K562 (cell line): ENCODE measurements at regions not wholly inside any gene's neighbourhood (a gene's known extent, or its start where the extent isn't known, plus 50 kb on each side); places are given as distances from the start of the nearest gene placed in this dataset.
A peak's percentile ranks its signal among the peaks of the same experiment; 100 is the strongest.

Experiments
- ATAC-seq: fragments of 200-7000 bp; cut with Tn5 transposase; 3 replicates; pipeline ENCODE4 v1.9.1; 2020; ENCODE audit warnings: moderate library complexity
- BruUV-seq: library from RNA; stranded (reverse); fragments of 400-500 nt; replicated peaks from 2 replicates; lab custom pipeline; 2021; lab: Mats Ljungman, UMichigan
- CTCF ChIA-PET: fragments of 300-600 bp; formaldehyde crosslinking; extraction: SDS; loops from one replicate; lab custom pipeline; 2021; ENCODE audit warnings: low intra/inter-chr PET ratio; lab: Yijun Ruan, JAX
- POLR2A ChIA-PET: fragments of 300-600, 350-650 bp; sonication (Branson Sonifier 250); formaldehyde crosslinking; extraction: SDS; loops from one replicate; lab custom pipeline; 2021; ENCODE audit warnings: antibody characterized with exemption, inconsistent platforms; lab: Yijun Ruan, JAX
- DNase-seq, 4 experiments: peaks; one replicate each; pipeline versions ENCODE4 v3.0.0 to v3.0.0-alpha.2; 2011 to 2018; ENCODE audit warnings: low spot score in 3 of 4, mixed read lengths in 3 of 4; ENCODE audit errors: extremely low read depth in 1 of 4
- FAIRE-seq: peaks from 2 replicates; lab custom pipeline; 2011; peaks lifted over from hg19 to GRCh38; lab: Jason Lieb, UNC
- H2AFZ ChIP-seq: 2 replicates; pipeline ENCODE4 v1.6.0; 2011; ENCODE audit warnings: low read depth, low read length, control low read depth, inconsistent platforms
- H3K27ac ChIP-seq: fragments of 200-600 bp; 3 replicates; pipeline ENCODE4 v1.8.0; 2011; ENCODE audit warnings: low read depth, mild to moderate bottlenecking, control low read depth, inconsistent platforms, low read length, moderate library complexity, mixed read lengths; ENCODE audit errors: extremely low read depth
- H3K27me3 ChIP-seq, 2 experiments: fragments of 300-600 bp in 1 of 2; 2 replicates in 1 of 2; 3 replicates in 1 of 2; pipeline versions ENCODE4 v1.6.0 to v1.8.0; 2011; ENCODE audit warnings: inconsistent platforms in 2 of 2, low read length in 2 of 2, mild to moderate bottlenecking in 1 of 2, mixed read lengths in 1 of 2, moderate library complexity in 1 of 2; ENCODE audit not compliant: control insufficient read depth in 2 of 2, insufficient read depth in 2 of 2
- H3K36me3 ChIP-seq: fragments of 300-600 bp; 3 replicates; pipeline ENCODE4 v1.8.0; 2011; ENCODE audit warnings: mild to moderate bottlenecking, low read length, inconsistent platforms; ENCODE audit not compliant: control insufficient read depth, insufficient read depth
- H3K4me1 ChIP-seq, 2 experiments: fragments of 200-600 bp in 1 of 2; replicated peaks in 1 of 2; 2 replicates in 1 of 2; 3 replicates in 1 of 2; pipeline versions ENCODE4 v1.5.1 to v1.8.0; 2011; ENCODE audit warnings: inconsistent platforms in 2 of 2, low read length in 2 of 2, mild to moderate bottlenecking in 1 of 2, mixed read lengths in 1 of 2, moderate library complexity in 1 of 2; ENCODE audit not compliant: control insufficient read depth in 2 of 2, insufficient read depth in 2 of 2
- H3K4me2 ChIP-seq: 2 replicates; pipeline ENCODE4 v1.6.1; 2011; ENCODE audit warnings: low read length, control low read depth, inconsistent platforms, mixed read lengths; ENCODE audit not compliant: insufficient read depth
- H3K4me3 ChIP-seq: fragments of 200-600 bp; sonication (generic), shearing (Covaris generic); 2 replicates; pipeline ENCODE4 v1.5.1; 2016; ENCODE audit warnings: control low read depth, inconsistent platforms
- H3K79me2 ChIP-seq: fragments of 200-600 bp; 3 replicates; pipeline ENCODE4 v1.8.0; 2011; ENCODE audit warnings: low read length, inconsistent platforms; ENCODE audit not compliant: control insufficient read depth, insufficient read depth
- H3K9ac ChIP-seq, 2 experiments: 2 replicates each; pipeline versions ENCODE4 v1.6.0 to v1.6.1; 2011; ENCODE audit warnings: low read depth in 2 of 2, low read length in 2 of 2, control low read depth in 1 of 2, inconsistent platforms in 1 of 2, mild to moderate bottlenecking in 1 of 2, mixed read lengths in 1 of 2; ENCODE audit not compliant: insufficient read depth in 1 of 2
- H3K9me1 ChIP-seq: one replicate; pipeline ENCODE4 v1.6.0; 2011; ENCODE audit warnings: inconsistent platforms, mild to moderate bottlenecking, low read length, moderate library complexity; ENCODE audit not compliant: control insufficient read depth, insufficient read depth
- H3K9me3 ChIP-seq: replicated peaks from 2 replicates; pipeline ENCODE4 v1.5.1; 2011; ENCODE audit warnings: low read depth, low read length, inconsistent platforms; ENCODE audit not compliant: control insufficient read depth, insufficient read depth
- H4K20me1 ChIP-seq: replicated peaks from 2 replicates; pipeline ENCODE4 v1.6.1; 2011; ENCODE audit warnings: low read length, inconsistent platforms, mixed read lengths; ENCODE audit not compliant: control insufficient read depth, insufficient read depth
- ATF7 ChIP-seq: fragments of 450-650 bp; IDR thresholded peaks from 2 replicates; pipeline ENCODE4 v1.7.1; 2014; ENCODE audit warnings: mild to moderate bottlenecking, moderate library complexity
- KAT2B ChIP-seq: IDR thresholded peaks from one replicate; pipeline ENCODE4 v1.6.1; 2012; ENCODE audit warnings: low read depth, mild to moderate bottlenecking, control low read depth, inconsistent platforms, low read length, moderate library complexity
- MAFK ChIP-seq: IDR thresholded peaks from 2 replicates; pipeline ENCODE4 v1.6.1; 2011; ENCODE audit warnings: low read length, improper control_type of control experiment
- MED1 ChIP-seq: sonication (generic); formaldehyde crosslinking; IDR thresholded peaks from 2 replicates; pipeline ENCODE4 v1.8.1; 2023; ENCODE audit warnings: missing genetic modification reagents, borderline replicate concordance
- POLR2H ChIP-seq: IDR thresholded peaks from 2 replicates; pipeline ENCODE4 v1.6.1; 2016; ENCODE audit warnings: missing genetic modification characterization, low read depth, mild to moderate bottlenecking, control low read depth, missing compliant biosample characterization, moderate library complexity
- PTTG1 ChIP-seq: fragments of 450-650 bp; IDR thresholded peaks from 2 replicates; pipeline ENCODE4 v1.6.1; 2016; ENCODE audit warnings: low read depth, mild to moderate bottlenecking, missing genetic modification characterization, missing compliant biosample characterization
- PYGO2 ChIP-seq: fragments of 450-650 bp; IDR thresholded peaks from 2 replicates; pipeline ENCODE4 v1.6.1; 2016; ENCODE audit warnings: mild to moderate bottlenecking, missing genetic modification characterization, moderate library complexity, missing compliant biosample characterization
- SUPT5H ChIP-seq: fragments of 450-650 bp; IDR thresholded peaks from 2 replicates; pipeline ENCODE4 v1.6.1; 2016
- TAF9B ChIP-seq: fragments of 450-650 bp; IDR thresholded peaks from 2 replicates; pipeline ENCODE4 v1.6.1; 2018; ENCODE audit warnings: mild to moderate bottlenecking; ENCODE audit not compliant: partially characterized antibody
- U2AF2 ChIP-seq: fragments of 200-400 bp; formaldehyde crosslinking; optimal IDR thresholded peaks from 2 replicates; pipeline ENCODE3; 2017; ENCODE audit warnings: low read depth, mild to moderate bottlenecking, low read length
- ZNF217 ChIP-seq: sonication (generic); formaldehyde crosslinking; IDR thresholded peaks from 2 replicates; pipeline ENCODE4 v1.8.0; 2022; ENCODE audit warnings: mild to moderate bottlenecking, missing genetic modification reagents
- ZNF24 ChIP-seq: fragments of 450-650 bp; IDR thresholded peaks from 2 replicates; pipeline ENCODE4 v1.6.1; 2016
- in situ Hi-C: fragments of 300-500 bp; cut with MboI; formaldehyde crosslinking; loops from 4 replicates; pipeline ENCODE4 v1.15.0; 2018; ENCODE audit warnings: inconsistent platforms, mixed read lengths
- intact Hi-C: fragments of 100-400 bp; cut with micrococcal nuclease; formaldehyde crosslinking; loops from 2 replicates; pipeline ENCODE4 v1.14.2; 2022
- TF ChIP-seq, protein P1 (sequence below): fragments of 450-650 bp; IDR thresholded peaks from 2 replicates; pipeline ENCODE4 v1.7.1; 2018; ENCODE audit warnings: mild to moderate bottlenecking, low read depth; ENCODE audit not compliant: partially characterized antibody
- TF ChIP-seq, protein P2 (sequence below), 2 experiments: fragments of 450-650 bp; IDR thresholded peaks; 2 replicates each; pipeline ENCODE4 v1.6.1; 2016
- TF ChIP-seq, protein P3 (sequence below): fragments of 150-350 bp; conservative IDR thresholded peaks from 2 replicates; pipeline ENCODE4 v1.6.1; 2014; ENCODE audit warnings: low read length
- TF ChIP-seq, protein P4 (sequence below): fragments of 250-450 bp; sonication (Bioruptor Pico); IDR thresholded peaks from 2 replicates; pipeline ENCODE4 v1.6.1; 2021; ENCODE audit warnings: mild to moderate bottlenecking

DNA sequence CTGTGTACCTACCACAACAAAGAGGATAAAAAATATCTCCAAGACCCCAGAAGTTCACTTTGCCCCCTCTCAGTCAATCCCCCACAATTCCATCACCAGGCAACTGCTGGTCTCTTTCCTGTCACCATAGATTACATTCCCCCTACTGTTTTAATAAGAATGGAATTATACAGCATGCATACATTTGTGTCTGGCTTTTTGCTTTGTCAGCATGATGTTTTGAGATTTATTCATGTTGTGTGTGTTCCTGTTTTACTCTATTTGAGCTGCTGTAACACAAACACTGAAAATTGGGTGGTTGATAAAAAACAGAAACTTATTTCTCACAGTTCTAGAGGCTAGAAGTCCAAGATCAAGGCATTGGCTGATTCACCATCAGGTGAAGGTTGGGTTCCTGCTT, 214.5 kb upstream of the IGFBP3 start (continued):
- TF ChIP-seq, protein P1, sequence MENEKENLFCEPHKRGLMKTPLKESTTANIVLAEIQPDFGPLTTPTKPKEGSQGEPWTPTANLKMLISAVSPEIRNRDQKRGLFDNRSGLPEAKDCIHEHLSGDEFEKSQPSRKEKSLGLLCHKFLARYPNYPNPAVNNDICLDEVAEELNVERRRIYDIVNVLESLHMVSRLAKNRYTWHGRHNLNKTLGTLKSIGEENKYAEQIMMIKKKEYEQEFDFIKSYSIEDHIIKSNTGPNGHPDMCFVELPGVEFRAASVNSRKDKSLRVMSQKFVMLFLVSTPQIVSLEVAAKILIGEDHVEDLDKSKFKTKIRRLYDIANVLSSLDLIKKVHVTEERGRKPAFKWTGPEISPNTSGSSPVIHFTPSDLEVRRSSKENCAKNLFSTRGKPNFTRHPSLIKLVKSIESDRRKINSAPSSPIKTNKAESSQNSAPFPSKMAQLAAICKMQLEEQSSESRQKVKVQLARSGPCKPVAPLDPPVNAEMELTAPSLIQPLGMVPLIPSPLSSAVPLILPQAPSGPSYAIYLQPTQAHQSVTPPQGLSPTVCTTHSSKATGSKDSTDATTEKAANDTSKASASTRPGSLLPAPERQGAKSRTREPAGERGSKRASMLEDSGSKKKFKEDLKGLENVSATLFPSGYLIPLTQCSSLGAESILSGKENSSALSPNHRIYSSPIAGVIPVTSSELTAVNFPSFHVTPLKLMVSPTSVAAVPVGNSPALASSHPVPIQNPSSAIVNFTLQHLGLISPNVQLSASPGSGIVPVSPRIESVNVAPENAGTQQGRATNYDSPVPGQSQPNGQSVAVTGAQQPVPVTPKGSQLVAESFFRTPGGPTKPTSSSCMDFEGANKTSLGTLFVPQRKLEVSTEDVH, result no peak
- TF ChIP-seq PYGO2 (tag) (no peak), KAT2B (no peak), MAFK (0 out of 2 replicates have a peak, but pooled peaks have one; percentile 21)
- TF ChIP-seq, protein P2, sequence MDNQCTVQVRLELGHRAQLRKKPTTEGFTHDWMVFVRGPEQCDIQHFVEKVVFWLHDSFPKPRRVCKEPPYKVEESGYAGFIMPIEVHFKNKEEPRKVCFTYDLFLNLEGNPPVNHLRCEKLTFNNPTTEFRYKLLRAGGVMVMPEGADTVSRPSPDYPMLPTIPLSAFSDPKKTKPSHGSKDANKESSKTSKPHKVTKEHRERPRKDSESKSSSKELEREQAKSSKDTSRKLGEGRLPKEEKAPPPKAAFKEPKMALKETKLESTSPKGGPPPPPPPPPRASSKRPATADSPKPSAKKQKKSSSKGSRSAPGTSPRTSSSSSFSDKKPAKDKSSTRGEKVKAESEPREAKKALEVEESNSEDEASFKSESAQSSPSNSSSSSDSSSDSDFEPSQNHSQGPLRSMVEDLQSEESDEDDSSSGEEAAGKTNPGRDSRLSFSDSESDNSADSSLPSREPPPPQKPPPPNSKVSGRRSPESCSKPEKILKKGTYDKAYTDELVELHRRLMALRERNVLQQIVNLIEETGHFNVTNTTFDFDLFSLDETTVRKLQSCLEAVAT (IDR thresholded peaks at IDR 0.05), result no peak

DNA sequence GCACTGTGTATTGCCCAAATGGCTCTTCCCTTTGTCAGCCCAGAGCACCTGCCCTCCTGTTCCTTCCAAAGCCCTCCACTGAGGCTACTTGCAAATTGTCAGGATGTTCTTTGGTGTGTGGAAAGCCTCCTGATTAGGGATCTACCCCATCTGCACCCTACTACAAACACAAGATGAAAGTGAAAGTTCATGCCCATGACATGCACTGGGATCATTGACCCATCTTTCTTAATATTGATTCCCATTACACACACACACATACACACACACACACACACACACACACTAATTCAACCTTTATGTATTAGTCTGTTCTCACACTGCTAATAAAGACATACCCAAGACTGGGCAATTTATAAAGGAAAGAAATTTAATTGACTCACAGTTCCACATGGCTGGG, 213.7 kb upstream of the IGFBP3 start:
- H3K27me3 ChIP-seq, result no peaks in the 10 kb centered on the region

More for the DNA sequence above, 213.7 kb upstream of the IGFBP3 start:
- POLR2A ChIA-PET, result no interaction called here
- Histone ChIP-seq H3K9ac (no peak overlapping the region), H3K9me1 (no peaks in the 10 kb centered on the region), H4K20me1 (no peaks in the 10 kb centered on the region), H3K4me3 (no peak overlapping the region), H3K36me3 (no peaks in the 10 kb centered on the region), H2AFZ (no peak overlapping the region), H3K4me1 (no peaks in the 10 kb centered on the region), H3K79me2 (no peaks in the 10 kb centered on the region), H3K9me3 (no peaks in the 10 kb centered on the region), H3K4me2 (no peak overlapping the region), H3K27ac (no peak overlapping the region)
- in situ Hi-C loops (no loop called here), intact Hi-C loops (no loop called here)
- CTCF ChIA-PET, result no interaction called here
- no peak for TF ChIP-seq MED1
- no peak for TF ChIP-seq PTTG1 (tag)
- TF ChIP-seq TAF9B, result no peak
- no peak for TF ChIP-seq ZNF217
- TF ChIP-seq, protein P3, sequence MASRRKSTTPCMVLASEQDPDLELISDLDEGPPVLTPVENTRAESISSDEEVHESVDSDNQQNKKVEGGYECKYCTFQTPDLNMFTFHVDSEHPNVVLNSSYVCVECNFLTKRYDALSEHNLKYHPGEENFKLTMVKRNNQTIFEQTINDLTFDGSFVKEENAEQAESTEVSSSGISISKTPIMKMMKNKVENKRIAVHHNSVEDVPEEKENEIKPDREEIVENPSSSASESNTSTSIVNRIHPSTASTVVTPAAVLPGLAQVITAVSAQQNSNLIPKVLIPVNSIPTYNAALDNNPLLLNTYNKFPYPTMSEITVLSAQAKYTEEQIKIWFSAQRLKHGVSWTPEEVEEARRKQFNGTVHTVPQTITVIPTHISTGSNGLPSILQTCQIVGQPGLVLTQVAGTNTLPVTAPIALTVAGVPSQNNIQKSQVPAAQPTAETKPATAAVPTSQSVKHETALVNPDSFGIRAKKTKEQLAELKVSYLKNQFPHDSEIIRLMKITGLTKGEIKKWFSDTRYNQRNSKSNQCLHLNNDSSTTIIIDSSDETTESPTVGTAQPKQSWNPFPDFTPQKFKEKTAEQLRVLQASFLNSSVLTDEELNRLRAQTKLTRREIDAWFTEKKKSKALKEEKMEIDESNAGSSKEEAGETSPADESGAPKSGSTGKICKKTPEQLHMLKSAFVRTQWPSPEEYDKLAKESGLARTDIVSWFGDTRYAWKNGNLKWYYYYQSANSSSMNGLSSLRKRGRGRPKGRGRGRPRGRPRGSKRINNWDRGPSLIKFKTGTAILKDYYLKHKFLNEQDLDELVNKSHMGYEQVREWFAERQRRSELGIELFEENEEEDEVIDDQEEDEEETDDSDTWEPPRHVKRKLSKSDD, result no peak
- no peak for TF ChIP-seq POLR2H (tag)
- TF ChIP-seq ATF7, result no peak
- TF ChIP-seq SUPT5H, result no peak
- no peak for TF ChIP-seq U2AF2
- no peak for TF ChIP-seq ZNF24
- TF ChIP-seq, protein P4, sequence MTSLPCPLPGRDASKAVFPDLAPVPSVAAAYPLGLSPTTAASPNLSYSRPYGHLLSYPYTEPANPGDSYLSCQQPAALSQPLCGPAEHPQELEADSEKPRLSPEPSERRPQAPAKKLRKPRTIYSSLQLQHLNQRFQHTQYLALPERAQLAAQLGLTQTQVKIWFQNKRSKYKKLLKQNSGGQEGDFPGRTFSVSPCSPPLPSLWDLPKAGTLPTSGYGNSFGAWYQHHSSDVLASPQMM (CRISPR knock-in tag), result no peak
- no peak for DNase-seq
- no peak for ATAC-seq
- BruUV-seq, result no TSS peak
- FAIRE-seq, result no peak
